GM18508 (cell line): ENCODE measurements at regions not wholly inside any gene's neighbourhood (a gene's known extent, or its start where the extent isn't known, plus 50 kb on each side); places are given as distances from the start of the nearest gene placed in this dataset.
"Not testable (repeated sequence)": the region's sequence is repeated elsewhere in the genome, so short reads cannot be mapped to it uniquely, and the experiment has no call there.

Experiments used
- ATAC-seq: cut with Tn5 transposase; IDR thresholded peaks from one replicate; pipeline ENCODE4 v1.9.1; 2021; ENCODE audit warnings: moderate number of reproducible peaks; ENCODE audit not compliant: insufficient read depth, unreplicated experiment

DNA sequence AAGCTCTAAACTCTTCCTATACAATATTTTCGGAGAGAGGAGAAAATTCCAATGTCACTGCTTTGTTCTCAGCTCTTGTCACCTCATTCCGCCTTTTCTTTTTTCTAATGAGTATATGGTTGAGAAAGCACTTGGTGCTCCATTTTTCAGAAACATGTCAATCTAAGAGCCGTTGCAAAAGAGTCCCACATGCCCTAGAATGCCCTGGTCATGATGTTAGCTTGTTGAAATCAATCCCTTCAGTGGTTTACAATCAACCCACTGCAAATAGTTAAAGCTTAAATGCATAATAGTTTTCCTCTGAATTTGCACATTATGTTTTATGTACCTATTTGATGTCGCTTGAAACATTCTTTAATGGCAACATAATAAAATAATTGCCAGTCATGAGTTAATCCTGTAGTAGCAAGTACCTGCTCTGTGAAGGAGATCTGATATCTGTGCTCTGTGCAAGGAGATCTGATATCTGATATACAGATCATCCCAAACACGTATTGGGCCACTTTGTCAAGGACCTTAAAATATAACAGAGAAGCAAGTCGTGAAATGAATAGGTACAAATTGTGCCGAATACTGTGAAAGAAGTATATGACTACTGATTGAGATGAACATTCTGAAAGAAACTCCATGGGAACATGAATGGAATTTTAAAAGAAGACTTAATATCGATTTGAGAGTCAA lies 1633.5 kb downstream of the SUCLG1 start:
- no peak for ATAC-seq

DNA sequence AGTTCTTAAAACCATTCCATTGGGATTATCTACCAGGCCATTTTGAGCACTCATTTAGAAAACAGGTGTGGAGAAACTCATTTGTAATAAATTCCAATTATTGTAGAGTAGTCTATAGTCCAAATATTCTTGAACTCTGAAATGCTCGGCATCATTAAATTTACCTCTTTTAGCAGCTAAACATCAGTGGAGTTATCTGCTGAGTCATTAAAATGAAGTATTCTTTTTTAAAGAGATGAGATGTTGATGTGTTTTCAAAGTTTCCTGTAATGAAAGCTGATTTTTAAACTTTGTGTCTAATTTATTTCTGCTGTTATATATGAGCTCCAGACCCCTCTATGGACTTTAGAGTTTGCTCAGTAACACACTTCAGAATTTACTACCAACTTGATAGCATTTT lies 1635.2 kb downstream of the SUCLG1 start:
- no peak for ATAC-seq

DNA sequence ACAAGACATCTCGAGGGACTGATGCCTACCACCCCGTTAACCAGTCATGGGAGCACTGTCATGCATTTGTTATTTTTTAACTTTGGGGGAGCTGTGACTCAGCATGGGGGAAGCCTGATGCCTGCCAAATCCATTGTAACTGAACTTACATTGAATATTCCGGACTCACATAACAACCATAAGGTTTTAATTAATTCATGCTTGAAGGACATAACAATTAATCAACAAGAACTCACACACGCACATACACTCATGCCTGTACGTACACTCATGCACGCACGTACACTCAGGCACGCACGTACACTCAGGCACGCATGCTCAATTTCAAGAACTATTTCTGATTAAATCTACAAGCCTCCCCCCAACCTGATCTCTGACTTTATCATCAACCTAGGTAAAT lies 1639.1 kb downstream of the SUCLG1 start:
- ATAC-seq: no peak

DNA sequence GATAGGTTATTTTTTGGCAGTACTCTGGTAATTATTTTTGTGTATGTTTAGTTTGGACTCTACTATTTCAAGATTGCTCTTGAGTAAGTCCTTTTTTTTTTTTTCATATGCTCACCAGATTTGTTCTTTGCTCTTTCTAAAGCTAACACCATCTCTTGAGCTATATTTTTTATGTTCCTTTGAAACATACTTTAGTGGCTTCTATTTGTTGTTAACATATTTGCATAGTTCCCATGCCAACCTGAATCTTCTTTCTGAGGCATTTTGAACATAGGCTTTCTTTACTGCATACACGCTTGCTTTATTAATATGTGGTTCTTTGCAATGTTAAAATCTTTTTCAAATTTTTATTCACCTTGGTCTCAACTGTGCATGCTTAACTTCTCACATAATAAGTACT lies 1644.9 kb downstream of the SUCLG1 start:
- ATAC-seq: no peak

DNA sequence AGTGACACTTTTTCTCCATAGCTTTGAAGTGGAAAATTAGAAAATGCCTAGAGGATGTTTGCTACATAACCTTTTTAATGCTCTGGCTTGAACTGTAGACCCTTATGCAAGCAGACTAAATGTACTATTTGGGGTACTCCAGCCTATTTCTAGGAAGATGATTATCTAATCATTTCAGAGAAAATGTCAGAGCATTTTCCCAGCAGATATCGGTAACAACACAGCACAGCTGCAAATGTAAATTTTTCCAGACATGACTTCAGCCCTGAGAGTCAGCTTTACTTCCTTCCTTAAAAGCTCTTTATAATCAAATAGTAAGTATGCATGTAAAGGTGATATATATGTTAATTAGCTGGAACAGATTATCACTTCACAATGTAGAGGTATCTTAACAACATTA lies 1647.1 kb downstream of the SUCLG1 start:
- ATAC-seq: no peak

DNA sequence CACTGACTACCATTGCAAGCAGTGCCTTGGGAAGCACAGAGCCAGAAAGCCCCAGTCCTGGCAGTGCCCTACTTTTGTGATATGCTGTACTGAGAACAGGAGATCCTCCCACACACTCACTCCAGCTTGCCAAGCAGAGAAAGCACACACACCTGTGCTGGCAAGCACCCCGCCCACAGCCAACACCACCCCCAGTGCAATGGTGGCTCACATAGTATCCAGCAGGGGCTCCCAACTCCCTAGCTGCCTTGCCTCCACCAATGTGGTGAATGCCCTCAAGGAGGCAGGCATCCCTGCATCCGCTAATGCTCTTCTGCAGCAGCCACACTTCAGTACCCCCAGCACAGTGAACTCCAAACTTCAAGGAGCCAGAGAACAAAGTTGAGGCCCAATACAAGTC lies 1655.8 kb downstream of the SUCLG1 start:
- no peak for ATAC-seq

DNA sequence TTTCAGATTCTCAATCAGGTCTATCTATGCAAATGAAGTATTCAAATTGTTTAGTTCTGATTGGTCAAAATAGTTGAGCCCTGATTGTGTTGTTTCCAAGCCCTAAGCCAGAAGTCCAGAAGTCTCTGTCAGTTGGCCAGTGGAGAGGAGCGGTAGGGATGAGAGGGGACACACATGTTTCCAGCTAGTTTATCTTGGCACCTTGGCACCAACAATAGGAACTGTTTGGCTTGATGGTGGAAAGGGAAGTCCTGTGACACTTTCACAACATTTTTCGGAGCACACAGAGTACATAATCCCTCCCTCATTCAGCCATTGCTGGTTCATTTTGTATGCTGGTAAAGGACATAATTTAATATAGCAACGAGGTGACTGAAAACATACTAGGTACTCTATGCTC lies 1661.6 kb downstream of the SUCLG1 start:
- ATAC-seq: no peak

DNA sequence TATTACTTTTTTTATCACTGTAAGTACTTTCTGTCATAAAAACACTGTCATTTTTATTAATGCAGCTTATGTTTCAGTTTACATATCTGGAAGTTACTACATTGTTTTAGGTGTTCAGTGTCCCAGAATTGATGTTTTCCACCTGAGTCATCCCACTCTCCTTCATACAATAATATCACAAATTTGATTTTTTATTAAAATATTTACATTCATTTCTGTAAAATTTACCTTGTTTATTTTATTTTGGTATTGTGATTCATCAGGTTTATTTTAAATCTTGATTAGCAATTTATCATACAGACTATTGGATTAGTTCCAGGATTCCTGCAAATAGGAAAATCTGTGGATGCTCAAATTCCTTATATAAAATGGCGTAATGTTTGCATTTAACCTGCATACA lies 1662.9 kb downstream of the SUCLG1 start:
- no peak for ATAC-seq

DNA sequence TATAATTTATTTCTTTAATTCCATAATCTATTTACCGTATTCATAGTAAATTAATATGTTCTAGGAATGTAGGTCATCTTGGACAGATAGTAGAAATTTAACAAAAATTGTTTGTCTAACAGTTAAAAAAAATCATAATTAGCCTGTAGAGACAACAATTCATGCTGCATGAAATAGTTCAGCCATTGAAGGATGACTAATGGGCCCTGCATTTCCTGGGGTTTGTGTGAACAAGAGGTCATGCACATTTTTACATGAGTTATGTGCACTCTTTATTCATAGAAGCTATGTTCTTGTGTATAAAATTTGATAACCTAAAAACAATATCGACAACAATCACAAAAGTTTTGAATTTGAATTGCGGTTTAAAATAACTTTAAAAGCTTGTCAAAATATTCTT lies 1663.6 kb downstream of the SUCLG1 start:
- ATAC-seq: no peak

DNA sequence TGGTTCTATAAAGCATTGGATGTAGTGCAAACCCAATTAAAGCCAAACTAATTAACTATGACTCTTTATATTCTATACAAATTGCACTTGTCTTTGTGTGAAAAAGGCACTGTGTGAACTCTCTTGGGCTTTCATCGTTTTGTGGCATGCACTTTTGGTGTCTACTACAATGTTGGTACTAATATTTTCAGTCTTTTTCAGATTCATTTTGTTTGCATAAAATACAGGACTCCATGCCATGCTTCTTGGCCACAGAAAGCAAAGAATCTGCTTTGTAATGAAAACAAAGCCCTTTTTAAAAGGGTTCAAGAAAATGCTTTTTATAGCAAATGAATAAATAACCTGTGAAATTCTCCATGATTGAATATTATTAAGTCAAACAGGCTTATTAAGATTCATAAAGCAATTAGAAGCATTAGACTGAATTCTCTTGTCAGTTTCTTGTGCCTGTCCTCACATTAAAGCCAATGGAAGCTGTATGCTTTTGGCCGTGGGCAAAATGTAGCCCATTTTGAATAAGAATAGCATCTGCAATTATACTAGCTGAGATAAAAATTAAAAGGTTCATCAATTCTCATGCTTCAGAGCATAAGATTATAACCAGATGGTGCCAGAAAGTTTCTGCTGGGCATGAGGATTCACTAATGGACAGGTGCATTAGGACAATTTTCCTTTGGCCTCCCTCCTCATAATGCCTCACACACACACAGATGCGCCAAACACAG lies 1665.2 kb downstream of the SUCLG1 start:
- ATAC-seq: no peak

DNA sequence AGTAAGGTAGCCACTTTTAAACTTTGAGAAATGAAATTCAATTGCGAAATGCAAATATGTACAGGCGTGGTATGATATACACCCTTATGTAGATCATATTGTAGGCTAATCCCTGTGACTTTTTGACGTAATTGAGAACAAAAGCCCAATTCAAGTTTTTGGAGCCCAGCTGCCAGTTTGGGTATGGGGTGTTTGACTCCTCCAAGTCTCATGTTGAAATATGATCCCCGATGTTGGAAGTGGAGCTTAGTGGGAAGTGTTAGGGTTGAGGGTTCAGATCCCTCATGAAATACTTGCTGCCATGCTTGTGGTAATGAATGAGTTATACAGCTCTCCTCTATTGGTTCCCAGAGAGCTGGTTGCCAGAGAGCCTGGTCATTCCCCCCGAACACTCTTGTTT lies 1666.8 kb downstream of the SUCLG1 start:
- ATAC-seq: no peak

DNA sequence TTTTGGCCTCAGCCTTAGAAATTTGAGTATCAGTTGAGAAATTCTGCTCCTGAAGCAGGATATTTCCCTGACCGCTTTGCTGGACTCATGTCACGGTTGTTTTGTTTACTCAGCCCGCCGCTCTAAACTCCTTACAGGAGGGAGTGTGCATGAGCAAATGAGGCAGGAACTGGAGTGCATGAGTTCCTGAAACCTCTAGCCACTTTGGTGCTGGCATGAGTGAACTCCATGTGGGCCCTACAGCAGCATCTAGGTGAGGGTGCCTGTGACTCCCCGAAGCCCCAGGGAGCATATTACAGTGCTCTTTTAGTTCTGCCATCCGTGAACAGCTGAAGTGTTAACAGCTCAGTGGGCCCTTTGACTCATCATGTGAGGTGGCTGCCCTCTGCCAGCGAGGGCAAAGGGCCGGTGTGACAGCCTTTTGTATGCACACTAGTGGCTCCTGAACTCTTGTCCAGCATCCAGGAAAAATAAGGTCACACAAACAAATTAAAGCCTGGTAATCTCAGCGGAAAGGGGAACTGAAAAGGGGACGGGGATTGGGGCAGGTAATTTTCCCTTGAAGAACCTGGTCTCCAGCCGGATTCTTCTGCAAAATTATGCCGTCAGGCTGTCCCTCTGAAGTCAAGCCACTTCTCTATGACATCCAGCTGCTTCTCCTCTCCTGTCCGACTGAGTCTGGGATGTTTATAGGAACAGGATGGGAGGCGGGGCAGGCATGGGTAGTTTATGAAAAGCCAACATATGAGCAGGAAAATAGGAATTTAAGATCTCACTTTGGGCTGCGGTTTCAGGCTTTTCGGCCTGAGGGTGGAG lies 1668.7 kb downstream of the SUCLG1 start:
- no peak for ATAC-seq

DNA sequence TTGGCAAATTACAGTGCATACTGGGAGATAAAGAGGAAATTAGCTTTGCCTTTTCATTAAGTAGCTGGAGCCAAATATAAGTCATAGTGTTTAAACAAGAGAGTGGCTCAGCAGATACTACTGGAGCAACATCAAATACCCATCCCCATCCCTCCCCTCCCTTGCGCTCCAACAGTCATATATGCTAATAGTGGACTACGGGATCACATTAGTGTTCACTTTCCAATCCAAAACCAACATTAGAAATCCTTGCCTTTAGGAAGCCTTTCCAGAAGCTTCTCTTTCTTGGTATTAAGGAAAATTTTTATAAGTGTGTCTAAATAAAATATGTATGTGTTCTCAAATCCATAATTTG lies 1669.3 kb downstream of the SUCLG1 start:
- no peak for ATAC-seq

DNA sequence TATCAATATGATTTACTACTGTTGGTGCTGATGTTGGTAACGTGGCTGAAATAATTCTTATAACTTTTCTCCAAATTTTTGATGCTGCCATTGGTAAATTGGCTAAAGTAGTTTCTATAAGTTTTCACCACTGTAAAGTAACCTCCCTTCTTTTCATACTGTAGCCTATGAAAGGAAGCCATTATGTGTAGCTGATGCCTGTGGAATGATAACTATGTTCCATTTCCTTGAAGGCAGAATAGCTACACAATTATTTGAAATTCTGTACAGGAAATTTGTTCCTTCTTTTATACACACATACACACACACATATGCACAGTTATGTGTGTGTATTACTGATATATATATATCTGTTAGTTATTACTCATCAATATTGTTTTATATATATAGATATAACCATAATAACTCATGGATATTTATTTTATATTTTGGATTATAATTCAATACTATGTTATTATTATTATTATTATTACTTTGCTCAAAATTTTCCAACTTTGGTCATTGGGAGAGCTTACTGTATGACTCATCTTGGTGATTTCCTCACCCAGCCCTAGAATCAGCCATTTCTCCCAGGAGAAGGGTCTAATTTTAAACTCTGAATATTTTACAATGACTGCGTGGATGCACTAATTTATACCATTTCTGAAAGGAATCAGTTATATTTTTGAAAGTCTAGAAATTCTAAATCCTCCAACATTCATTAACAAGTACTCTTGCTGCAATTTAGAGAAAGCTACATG lies 1677.7 kb downstream of the SUCLG1 start:
- no peak for ATAC-seq

DNA sequence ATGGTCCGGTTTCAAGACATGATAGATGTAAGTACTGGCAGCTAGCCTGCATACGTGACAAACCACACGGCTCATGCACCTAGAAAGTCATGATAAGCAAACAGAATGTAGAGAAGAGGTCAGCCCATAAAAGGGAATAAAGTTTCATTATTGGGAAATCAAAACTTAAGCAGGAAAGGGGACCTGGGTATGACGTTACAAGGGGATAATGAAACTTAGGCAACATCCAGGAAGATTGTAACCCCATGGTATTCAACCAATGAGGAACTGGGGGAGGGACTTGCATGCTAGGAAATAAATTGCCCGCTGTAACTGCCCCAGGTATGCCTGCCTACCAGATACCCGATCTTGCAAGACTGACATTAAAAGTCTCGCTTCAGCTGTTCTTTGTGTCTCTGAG lies 1679.0 kb downstream of the SUCLG1 start:
- ATAC-seq: no peak

DNA sequence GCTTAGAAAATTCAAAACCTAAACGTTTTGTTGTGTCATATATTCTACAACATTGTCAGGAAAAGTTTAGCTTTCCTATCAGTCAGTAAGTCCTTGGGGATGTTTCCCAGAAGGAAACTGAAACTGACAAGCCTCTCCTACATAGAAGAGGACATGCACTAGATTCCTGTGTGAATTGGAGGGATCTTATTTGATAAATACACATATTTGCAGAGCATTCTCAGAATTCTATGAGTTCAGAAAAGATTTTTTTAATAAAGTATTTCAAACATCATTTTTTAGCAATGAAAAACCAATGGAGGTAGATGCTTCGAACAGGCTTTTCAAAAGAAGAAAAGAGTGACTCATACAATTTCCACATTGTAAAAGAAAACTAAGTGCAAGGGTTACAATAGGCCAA lies 1706.7 kb downstream of the SUCLG1 start:
- no peak for ATAC-seq

DNA sequence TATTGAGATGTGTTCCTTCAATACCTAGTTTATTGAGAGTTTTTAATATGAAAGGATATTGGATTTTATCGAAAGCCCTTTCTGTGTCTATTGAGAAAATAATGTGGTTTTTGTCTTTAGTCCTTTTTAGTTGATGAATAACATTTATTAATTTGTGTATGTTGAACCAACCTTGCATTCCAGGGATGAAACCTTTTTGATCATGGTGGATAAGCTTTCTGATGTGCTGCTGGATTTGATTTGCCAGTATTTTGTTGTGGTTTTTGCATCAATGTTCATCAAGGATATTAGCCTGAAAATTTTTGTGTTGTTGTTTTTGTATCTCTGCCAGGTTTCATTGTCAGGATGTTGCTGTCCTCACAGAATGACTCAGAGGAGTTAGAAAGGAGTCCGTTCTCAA lies 1710.4 kb downstream of the SUCLG1 start:
- no peak for ATAC-seq

DNA sequence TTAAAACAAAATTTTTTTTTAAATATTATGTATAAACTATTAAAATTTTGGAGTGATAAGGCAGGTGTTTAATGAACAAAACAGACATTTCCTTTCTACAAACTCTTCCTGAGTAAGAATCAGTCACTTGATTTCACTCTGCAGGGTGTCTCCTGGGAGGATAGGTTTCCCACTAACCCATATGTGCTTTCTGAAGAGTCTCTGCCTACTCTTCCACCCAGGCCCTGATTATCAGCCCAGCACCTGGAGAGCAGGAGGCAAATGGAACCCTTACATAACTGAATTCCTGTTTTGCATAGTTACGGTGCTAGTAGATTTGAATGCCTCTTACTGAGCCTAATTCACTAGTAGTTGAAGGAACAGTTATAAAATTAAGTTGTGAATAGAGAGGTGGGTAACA lies 1718.6 kb downstream of the SUCLG1 start:
- no peak for ATAC-seq

DNA sequence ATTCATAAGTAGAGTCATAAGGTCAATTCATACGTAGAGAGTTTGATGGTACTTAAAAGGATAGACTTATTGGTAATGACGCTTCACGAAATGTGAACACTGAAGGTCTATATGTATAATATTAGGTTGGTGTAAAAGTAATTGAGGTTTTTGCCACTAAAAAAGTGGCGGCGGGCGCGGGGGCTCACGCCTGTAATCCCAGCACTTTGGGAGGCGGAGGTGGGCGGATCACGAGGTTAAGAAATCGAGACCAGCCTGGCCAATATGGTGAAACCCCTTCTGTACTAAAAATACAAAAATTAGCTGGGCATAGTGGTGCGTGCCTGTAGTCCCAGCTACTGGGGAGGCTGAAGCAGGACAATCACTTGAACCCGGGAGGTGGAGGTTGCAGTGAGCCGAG lies 1721.1 kb downstream of the SUCLG1 start:
- ATAC-seq: not testable (repeated sequence)

DNA sequence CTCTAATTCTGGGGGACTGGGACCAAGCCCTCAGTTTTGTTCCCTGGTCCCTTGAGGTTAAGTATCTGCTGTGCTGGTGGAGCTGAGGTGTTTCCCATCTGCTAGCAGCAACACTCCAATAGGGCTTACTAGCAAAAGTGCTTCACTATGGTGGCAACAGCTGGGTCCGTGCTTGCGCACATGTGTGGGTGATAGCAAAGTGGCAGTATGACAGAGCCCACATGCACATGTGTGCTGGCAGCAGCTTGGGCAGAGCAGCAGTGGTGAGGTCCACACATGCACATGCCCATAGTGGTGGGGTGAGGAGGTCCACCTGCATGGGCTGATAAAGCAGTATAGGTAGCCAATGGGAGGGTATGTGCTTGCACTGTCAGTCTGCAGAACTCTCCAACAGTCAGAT lies 1723.7 kb downstream of the SUCLG1 start:
- ATAC-seq: no peak

DNA sequence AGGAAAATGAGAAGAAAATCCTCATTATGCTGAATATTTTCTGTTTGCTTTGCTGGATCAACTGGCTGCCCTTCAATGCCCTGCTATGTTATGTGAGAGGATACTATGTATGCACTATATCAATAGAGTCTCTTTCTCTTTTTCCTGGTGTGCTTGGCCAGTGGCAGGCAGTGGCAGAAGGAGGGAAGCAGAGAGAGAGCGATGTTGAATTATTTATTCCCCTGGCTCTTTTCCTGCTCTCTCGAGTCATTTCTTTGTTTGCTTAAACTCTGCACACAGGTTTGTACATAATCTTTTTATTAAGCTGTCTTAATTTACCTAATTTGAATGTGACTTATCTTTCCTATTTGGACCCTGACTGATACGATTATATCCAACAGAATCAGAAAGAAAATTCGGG lies 1727.3 kb downstream of the SUCLG1 start:
- ATAC-seq: no peak
